ENCODE measurements at regions not wholly inside any gene's neighbourhood (a gene's known extent, or its start where the extent isn't known, plus 50 kb on each side); places are given as distances from the start of the nearest gene placed in this dataset.
"Not testable (repeated sequence)": the region's sequence is repeated elsewhere in the genome, so short reads cannot be mapped to it uniquely, and the experiment has no call there.

- DNase-seq: no peak
These were observed 67.4 kb downstream of the SNTN start for GRCh38 chr3:63719796-63720445.

GRCh38 chr3:63720951-63721350 is 68.5 kb downstream of the SNTN start:
- DNase-seq: not testable (repeated sequence)

- peak in 1 of 51 donors; percentile 1 for DNase-seq
These were observed 72.5 kb downstream of the SNTN start for GRCh38 chr3:63724987-63725386.

GRCh38 chr3:63726656-63727055 is 74.2 kb downstream of the SNTN start:
- DNase-seq: no peak

GRCh38 chr3:63727233-63727632 is 74.8 kb downstream of the SNTN start:
- DNase-seq: no peak

- no peak for DNase-seq
These were observed 79.4 kb downstream of the SNTN start for GRCh38 chr3:63731866-63732265.

- DNase-seq: not testable (repeated sequence)
These were observed 80.8 kb downstream of the SNTN start for GRCh38 chr3:63733278-63733677.

GRCh38 chr3:63734632-63735031 is 82.2 kb downstream of the SNTN start:
- DNase-seq: not testable (repeated sequence)

GRCh38 chr3:63736757-63737156 is 82.3 kb upstream of the C3orf49 start:
- DNase-seq: not testable (repeated sequence)

- DNase-seq: not testable (repeated sequence)
These were observed 80.5 kb upstream of the C3orf49 start for GRCh38 chr3:63738577-63738976.

GRCh38 chr3:63739474-63739873 is 79.6 kb upstream of the C3orf49 start:
- no peak for DNase-seq

- DNase-seq: no peak
These were observed 79.0 kb upstream of the C3orf49 start for GRCh38 chr3:63740116-63740515.

- not testable (repeated sequence) for DNase-seq
These were observed 74.4 kb upstream of the C3orf49 start for GRCh38 chr3:63744693-63745092.

GRCh38 chr3:63745757-63746156 is 73.3 kb upstream of the C3orf49 start:
- DNase-seq: no peak

- no peak for DNase-seq
These were observed 72.9 kb upstream of the C3orf49 start for GRCh38 chr3:63746211-63746610.

- no peak for DNase-seq
These were observed 67.6 kb upstream of the C3orf49 start for GRCh38 chr3:63751459-63751858.

GRCh38 chr3:63753567-63753966 is 65.5 kb upstream of the C3orf49 start:
- DNase-seq: no peak

GRCh38 chr3:63753995-63754394 is 65.1 kb upstream of the C3orf49 start:
- no peak for DNase-seq

- no peak for DNase-seq
These were observed 56.9 kb upstream of the C3orf49 start for GRCh38 chr3:63762180-63762579.

- no peak for DNase-seq
These were observed 56.1 kb upstream of the C3orf49 start for GRCh38 chr3:63762934-63763550.

- no peak for DNase-seq
These were observed 54.6 kb upstream of the C3orf49 start for GRCh38 chr3:63764511-63764910.

GRCh38 chr3:63766261-63766660 is 52.8 kb upstream of the C3orf49 start:
- no peak for DNase-seq

GRCh38 chr3:63768386-63768785 is 50.7 kb upstream of the C3orf49 start:
- no peak for DNase-seq

- no peak for DNase-seq
These were observed 50.2 kb upstream of the C3orf49 start for GRCh38 chr3:63768888-63769287.
